ENCODE measurements at regions not wholly inside any gene's neighbourhood (a gene's known extent, or its start where the extent isn't known, plus 50 kb on each side); places are given as distances from the start of the nearest gene placed in this dataset.

DNA sequence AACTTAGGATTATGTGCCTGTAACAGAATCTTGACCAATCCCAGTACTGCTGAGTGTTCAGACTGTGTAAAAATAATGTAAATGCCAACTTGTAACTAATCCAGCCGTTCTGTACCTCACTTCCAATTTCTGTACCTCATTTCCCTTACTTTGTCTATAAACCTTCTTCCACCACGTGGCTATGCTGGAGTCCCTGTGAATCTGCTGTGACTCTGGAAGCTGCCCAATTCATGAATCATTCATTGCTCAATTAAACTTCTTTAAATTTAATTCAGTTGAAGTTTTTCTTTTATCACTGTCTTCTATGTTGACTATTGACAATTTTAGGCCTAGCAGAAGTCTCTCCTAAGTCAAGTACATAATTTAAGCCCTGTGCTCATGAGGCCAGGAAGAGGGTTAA lies 215.3 kb upstream of the RHOBTB1 start:
- Histone ChIP-seq H3K27me3 (ENCODE audit: control insufficient read depth, insufficient read depth, low read length) (no peaks in the 10 kb centered on the region), H3K27ac (ENCODE audit: low read depth, low read length) (no peak overlapping the region), H3K4me3 (ENCODE audit: low read depth, low read length) (no peak overlapping the region), H3K9me3 (ENCODE audit: control insufficient read depth, insufficient read depth, low read length) (no peaks in the 10 kb centered on the region; the same call in 1 of the 2 replicates)
- no peak for DNase-seq (ENCODE audit: low read depth, low spot score)
- no peak for TF ChIP-seq CTCF (IDR thresholded peaks at IDR 0.05; ENCODE audit: low read depth, low read length)
- POLR2A ChIA-PET = no interaction called here
- CTCF ChIA-PET = interaction anchor here (4.6 kb wide), 1 partner anchor 19 kb away, joined by 29 read pairs; no protein-coding TSS in a partner anchor

- no peak for DNase-seq (ENCODE audit: low read depth, low spot score)
- no peaks in the 10 kb centered on the region; the same call in 1 of the 2 replicates for H3K9me3 ChIP-seq (ENCODE audit: control insufficient read depth, insufficient read depth, low read length)
- H3K27ac ChIP-seq (ENCODE audit: low read depth, low read length) = no peak overlapping the region
- ChIA-PET CTCF (interaction anchor here (4.6 kb wide), 1 partner anchor 17 kb away, joined by 29 read pairs; no protein-coding TSS in a partner anchor), POLR2A (no interaction called here)
- H3K4me3 ChIP-seq (ENCODE audit: low read depth, low read length) = no peak overlapping the region
- TF ChIP-seq CTCF (IDR thresholded peaks at IDR 0.05; ENCODE audit: low read depth, low read length) = no peak
- H3K27me3 ChIP-seq (ENCODE audit: control insufficient read depth, insufficient read depth, low read length) = no peaks in the 10 kb centered on the region
Measured at GRCh38 chr10:61157182-61157581, 213.2 kb upstream of the RHOBTB1 start.

- Histone ChIP-seq H3K9me3 (ENCODE audit: control insufficient read depth, insufficient read depth, low read length) (no peaks in the 10 kb centered on the region), H3K27me3 (ENCODE audit: control insufficient read depth, insufficient read depth, low read length) (no peaks in the 10 kb centered on the region), H3K4me3 (ENCODE audit: low read depth, low read length) (no peak overlapping the region), H3K27ac (ENCODE audit: low read depth, low read length) (no peak overlapping the region)
- DNase-seq (ENCODE audit: low read depth, low spot score) = no peak
- ChIA-PET POLR2A (no interaction called here), CTCF (interaction anchor here (0.6 kb wide), 1 partner anchor 35 kb away, joined by 6 read pairs; no protein-coding TSS in a partner anchor)
- TF ChIP-seq CTCF (IDR thresholded peaks at IDR 0.05; ENCODE audit: low read depth, low read length) = no peak
Measured at GRCh38 chr10:61153771-61154170, 209.8 kb upstream of the RHOBTB1 start.

DNA sequence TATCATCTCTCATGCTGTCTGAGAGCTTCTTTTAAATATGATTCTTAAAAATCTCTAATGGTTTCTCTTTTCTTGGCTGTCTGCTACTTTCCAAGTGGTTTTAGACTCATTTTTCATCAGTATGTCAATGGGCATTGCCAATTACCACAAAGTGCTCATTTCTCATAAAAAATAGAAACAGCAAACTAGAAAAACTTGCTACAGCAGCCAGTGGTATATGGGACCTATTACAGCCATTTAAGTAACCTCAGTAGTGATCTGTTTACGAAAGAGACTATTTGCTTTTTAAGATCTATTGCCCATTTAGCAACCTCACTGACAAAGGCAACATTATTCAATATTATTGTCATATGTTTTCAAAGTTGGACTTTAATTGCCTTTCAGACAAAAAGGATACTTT lies 207.1 kb upstream of the RHOBTB1 start:
- H3K4me3 ChIP-seq (ENCODE audit: low read depth, low read length) = no peak overlapping the region
- TF ChIP-seq CTCF (IDR thresholded peaks at IDR 0.05; ENCODE audit: low read depth, low read length) = no peak
- H3K27me3 ChIP-seq (ENCODE audit: control insufficient read depth, insufficient read depth, low read length) = no peaks in the 10 kb centered on the region
- H3K27ac ChIP-seq (ENCODE audit: low read depth, low read length) = no peak overlapping the region
- H3K9me3 ChIP-seq (ENCODE audit: control insufficient read depth, insufficient read depth, low read length) = no peaks in the 10 kb centered on the region
- POLR2A ChIA-PET = no interaction called here
- CTCF ChIA-PET = interaction anchor here (2.7 kb wide), 1 partner anchor 10 kb away, joined by 24 read pairs; no protein-coding TSS in a partner anchor
- DNase-seq (ENCODE audit: low read depth, low spot score) = no peak

DNA sequence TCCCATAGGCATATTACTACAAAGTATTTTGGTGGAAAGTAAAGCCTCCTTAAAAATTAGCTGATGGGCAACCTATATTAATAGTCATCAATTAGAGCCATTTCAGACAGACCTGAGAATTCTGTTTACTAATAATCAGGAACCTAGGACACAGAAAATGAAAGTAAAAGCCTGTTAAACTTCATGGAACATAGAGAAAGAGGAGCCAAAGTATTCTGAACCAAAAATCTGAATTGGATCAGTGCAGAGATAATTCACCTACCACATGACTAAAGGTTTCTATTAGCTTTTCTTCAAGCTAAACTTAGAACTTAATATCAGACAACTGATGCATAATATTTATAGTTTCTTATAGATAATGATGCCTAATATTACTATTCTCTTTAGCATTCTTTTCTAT lies 204.5 kb upstream of the RHOBTB1 start:
- no peaks in the 10 kb centered on the region for H3K9me3 ChIP-seq (ENCODE audit: control insufficient read depth, insufficient read depth, low read length)
- no peak overlapping the region for H3K4me3 ChIP-seq (ENCODE audit: low read depth, low read length)
- no peak for TF ChIP-seq CTCF (IDR thresholded peaks at IDR 0.05; ENCODE audit: low read depth, low read length)
- no peak overlapping the region for H3K27ac ChIP-seq (ENCODE audit: low read depth, low read length)
- no peaks in the 10 kb centered on the region for H3K27me3 ChIP-seq (ENCODE audit: control insufficient read depth, insufficient read depth, low read length)
- ChIA-PET CTCF (interaction anchor here (2.7 kb wide), 1 partner anchor 8 kb away, joined by 24 read pairs; no protein-coding TSS in a partner anchor), POLR2A (no interaction called here)
- no peak for DNase-seq (ENCODE audit: low read depth, low spot score)
